ENCODE measurements at regions not wholly inside any gene's neighbourhood (a gene's known extent, or its start where the extent isn't known, plus 50 kb on each side); places are given as distances from the start of the nearest gene placed in this dataset.

GRCh38 chr2:45117383-45117782 lies 108.1 kb upstream of the SIX2 start:
- Histone ChIP-seq H3K4me3 (replicated peaks in 1 of 3; ENCODE audit: low read depth in 2 of 3, low read length in 3 of 3) (no peak overlapping the region), H3K4me2 (replicated peaks; ENCODE audit: extremely low read depth, low read length, poor library complexity, severe bottlenecking) (no peak overlapping the region), H3K27me3 (ENCODE audit: control insufficient read depth in 2 of 2, insufficient read depth in 2 of 2, low read length in 2 of 2) (no peaks in the 10 kb centered on the region), H3K9ac (ENCODE audit: insufficient read depth, low read length, poor library complexity, severe bottlenecking) (no peak overlapping the region), H3K4me1 (ENCODE audit: control insufficient read depth in 1 of 2, insufficient read depth in 2 of 2, low read length in 2 of 2) (no peaks in the 10 kb centered on the region), H4K20me1 (ENCODE audit: insufficient read depth, low read length) (no peaks in the 10 kb centered on the region), H3K79me2 (ENCODE audit: insufficient read depth, low read length) (no peaks in the 10 kb centered on the region), H2AFZ (ENCODE audit: insufficient read depth, low read depth, low read length, poor library complexity, severe bottlenecking) (no peak overlapping the region), H3K9me3 (replicated peaks in 1 of 2; ENCODE audit: control insufficient read depth in 1 of 2, insufficient read depth in 1 of 2, low read length in 2 of 2) (no peaks in the 10 kb centered on the region), H3K36me3 (replicated peaks in 1 of 2; ENCODE audit: control insufficient read depth in 1 of 2, insufficient read depth in 2 of 2, low read length in 2 of 2) (no peaks in the 10 kb centered on the region), H3K27ac (ENCODE audit: low read depth in 1 of 2, low read length in 2 of 2) (no peak overlapping the region)
- no CpG with 5 or more reads among the region's 1 CpG for WGBS (ENCODE audit: insufficient coverage)
- TF ChIP-seq CTCF (IDR thresholded peaks at IDR 0.05): no peak
- no peaks in the 10 kb centered on the region for H3K4me1 Mint-ChIP-seq
- no peak overlapping the region for H3K4me3 Mint-ChIP-seq
- no peaks in the 10 kb centered on the region for H3K36me3 Mint-ChIP-seq
- peaks cover 1 to 6% (median 4%) of the 10 kb centered on the region in 3 donors for H3K27me3 Mint-ChIP-seq (ENCODE audit: low read depth in 3 of 3)
- H3K27ac Mint-ChIP-seq: no peak overlapping the region
- DNase-seq: no peak
- H3K9me3 Mint-ChIP-seq: peaks cover 0 to 3% (median 0%) of the 10 kb centered on the region in 7 donors
- intact Hi-C loops (cut with micrococcal nuclease): no loop called here

GRCh38 chr2:45115181-45115580 lies 105.9 kb upstream of the SIX2 start:
- no peak overlapping the region for H3K27ac ChIP-seq (ENCODE audit: low read depth in 1 of 2, low read length in 2 of 2)
- H3K36me3 ChIP-seq (replicated peaks in 1 of 2; ENCODE audit: control insufficient read depth in 1 of 2, insufficient read depth in 2 of 2, low read length in 2 of 2): no peaks in the 10 kb centered on the region
- no peaks in the 10 kb centered on the region for H3K9me3 ChIP-seq (replicated peaks in 1 of 2; ENCODE audit: control insufficient read depth in 1 of 2, insufficient read depth in 1 of 2, low read length in 2 of 2)
- peaks cover 0 to 2% (median 0%) of the 10 kb centered on the region in 7 donors for H3K9me3 Mint-ChIP-seq
- intact Hi-C loops (cut with micrococcal nuclease): no loop called here
- no peak overlapping the region for H3K4me2 ChIP-seq (replicated peaks; ENCODE audit: extremely low read depth, low read length, poor library complexity, severe bottlenecking)
- H3K4me1 ChIP-seq (ENCODE audit: control insufficient read depth in 1 of 2, insufficient read depth in 2 of 2, low read length in 2 of 2): no peaks in the 10 kb centered on the region
- no CpG with 5 or more reads among the region's 1 CpG for WGBS (ENCODE audit: insufficient coverage)
- no peaks in the 10 kb centered on the region for H3K79me2 ChIP-seq (ENCODE audit: insufficient read depth, low read length)
- H4K20me1 ChIP-seq (ENCODE audit: insufficient read depth, low read length): no peaks in the 10 kb centered on the region
- no peak overlapping the region for H3K4me3 Mint-ChIP-seq
- no peaks in the 10 kb centered on the region for H3K27me3 ChIP-seq (ENCODE audit: control insufficient read depth in 2 of 2, insufficient read depth in 2 of 2, low read length in 2 of 2)
- H2AFZ ChIP-seq (ENCODE audit: insufficient read depth, low read depth, low read length, poor library complexity, severe bottlenecking): no peak overlapping the region
- TF ChIP-seq CTCF (IDR thresholded peaks at IDR 0.05): no peak
- H3K4me1 Mint-ChIP-seq: no peaks in the 10 kb centered on the region
- peaks cover 1 to 4% (median 2%) of the 10 kb centered on the region in 3 donors for H3K27me3 Mint-ChIP-seq (ENCODE audit: low read depth in 3 of 3)
- H3K9ac ChIP-seq (ENCODE audit: insufficient read depth, low read length, poor library complexity, severe bottlenecking): no peak overlapping the region
- no peaks in the 10 kb centered on the region for H3K36me3 Mint-ChIP-seq
- H3K27ac Mint-ChIP-seq: no peak overlapping the region
- no peak for DNase-seq
- no peak overlapping the region for H3K4me3 ChIP-seq (replicated peaks in 1 of 3; ENCODE audit: low read depth in 2 of 3, low read length in 3 of 3)

Measured in CD14-positive monocyte (primary cell).